A673 (cell line): ENCODE measurements at regions not wholly inside any gene's neighbourhood (a gene's known extent, or its start where the extent isn't known, plus 50 kb on each side); places are given as distances from the start of the nearest gene placed in this dataset.

Experiments used
- BruUV-seq: library from RNA; stranded (reverse); fragments of 400-500 nt; replicated peaks from 2 replicates; lab custom pipeline; 2021; lab: Mats Ljungman, UMichigan
- CTCF ChIA-PET: fragments of 300-600 bp; sonication (Branson Sonifier 250); formaldehyde crosslinking; loops from one replicate; lab custom pipeline; 2022; ENCODE audit warnings: antibody characterized with exemption; lab: Charles Lee
- POLR2A ChIA-PET: fragments of 300-600 bp; sonication (Branson Sonifier 250); formaldehyde crosslinking; loops from one replicate; lab custom pipeline; 2022; ENCODE audit warnings: antibody characterized with exemption; ENCODE audit not compliant: low non-redundant PET; lab: Charles Lee
- DNase-seq: peaks from one replicate; pipeline ENCODE4 v3.0.0-alpha.2; 2015; ENCODE audit warnings: low spot score
- H3K27ac ChIP-seq: fragments of 200-600 bp; sonication (generic); 2 replicates; pipeline ENCODE4 v1.5.1; 2016; ENCODE audit warnings: mixed run types, low read depth, mild to moderate bottlenecking, mixed read lengths, antibody characterized with exemption, low read length; ENCODE audit not compliant: poor library complexity, severe bottlenecking
- H3K27me3 ChIP-seq: fragments of 200-600 bp; sonication (generic); replicated peaks from 2 replicates; pipeline ENCODE4 v1.6.1; 2017; ENCODE audit warnings: mixed run types, low read depth, mild to moderate bottlenecking, mixed read lengths, antibody characterized with exemption, low read length; ENCODE audit not compliant: insufficient read depth, poor library complexity
- H3K36me3 ChIP-seq: fragments of 200-600 bp; sonication (generic); 2 replicates; pipeline ENCODE4 v1.6.1; 2016; ENCODE audit warnings: mixed run types, mild to moderate bottlenecking, mixed read lengths, antibody characterized with exemption, low read length; ENCODE audit not compliant: insufficient read depth, poor library complexity, severe bottlenecking
- H3K4me1 ChIP-seq: fragments of 200-600 bp; sonication (generic); 2 replicates; pipeline ENCODE4 v1.6.1; 2017; ENCODE audit warnings: mixed run types, mild to moderate bottlenecking, mixed read lengths, antibody characterized with exemption, low read length; ENCODE audit not compliant: insufficient read depth, poor library complexity, severe bottlenecking
- H3K4me3 ChIP-seq: fragments of 200-600 bp; sonication (generic); 2 replicates; pipeline ENCODE4 v1.5.1; 2016; ENCODE audit warnings: low read depth, mixed run types, mild to moderate bottlenecking, mixed read lengths, low read length; ENCODE audit not compliant: poor library complexity, severe bottlenecking
- H3K9me3 ChIP-seq: fragments of 200-600 bp; sonication (generic); 2 replicates; pipeline ENCODE4 v1.6.1; 2016; ENCODE audit warnings: mixed run types, low read depth, mild to moderate bottlenecking, mixed read lengths, antibody characterized with exemption, low read length; ENCODE audit not compliant: poor library complexity, severe bottlenecking
- EZH2 ChIP-seq: fragments of 200-600 bp; sonication (generic); IDR thresholded peaks from 2 replicates; pipeline ENCODE4 v1.6.1; 2017; ENCODE audit warnings: borderline replicate concordance, low read depth, mild to moderate bottlenecking, mixed read lengths, antibody characterized with exemption, low read length; ENCODE audit not compliant: poor library complexity, severe bottlenecking
- intact Hi-C: fragments of 100-400 bp; cut with micrococcal nuclease; formaldehyde crosslinking; loops from one replicate; pipeline ENCODE4 v1.10.0; 2022; ENCODE audit not compliant: unreplicated experiment
- TF ChIP-seq, protein P1 (sequence below): fragments of 300-800, 200-600 bp; sonication (generic); conservative IDR thresholded peaks from 2 replicates; pipeline ENCODE4 v1.5.1; 2017; ENCODE audit warnings: low read depth, mild to moderate bottlenecking, antibody characterized with exemption, low read length, moderate library complexity, mixed read lengths

DNA sequence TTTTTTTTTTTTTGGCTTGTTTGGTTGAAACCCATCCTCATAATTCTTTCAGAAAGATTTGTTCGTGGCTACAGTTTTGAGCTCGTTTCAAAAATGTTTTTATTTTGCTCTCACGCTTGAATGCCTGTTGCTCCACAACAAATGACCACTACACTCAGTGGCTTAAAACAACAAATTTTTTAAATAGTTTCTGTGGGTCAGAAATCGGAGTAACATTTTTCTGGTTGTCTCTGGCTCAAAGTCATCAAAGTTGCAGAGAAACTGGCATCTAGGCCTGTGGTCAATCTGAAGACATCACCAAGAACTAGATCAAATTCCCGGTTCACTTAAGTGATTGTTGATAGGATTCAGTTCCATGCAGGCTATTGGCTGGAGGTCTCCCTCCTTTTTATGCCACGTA is 560.0 kb downstream of the SNAPC1 start:
- no peak for TF ChIP-seq EZH2
- TF ChIP-seq, protein P1, sequence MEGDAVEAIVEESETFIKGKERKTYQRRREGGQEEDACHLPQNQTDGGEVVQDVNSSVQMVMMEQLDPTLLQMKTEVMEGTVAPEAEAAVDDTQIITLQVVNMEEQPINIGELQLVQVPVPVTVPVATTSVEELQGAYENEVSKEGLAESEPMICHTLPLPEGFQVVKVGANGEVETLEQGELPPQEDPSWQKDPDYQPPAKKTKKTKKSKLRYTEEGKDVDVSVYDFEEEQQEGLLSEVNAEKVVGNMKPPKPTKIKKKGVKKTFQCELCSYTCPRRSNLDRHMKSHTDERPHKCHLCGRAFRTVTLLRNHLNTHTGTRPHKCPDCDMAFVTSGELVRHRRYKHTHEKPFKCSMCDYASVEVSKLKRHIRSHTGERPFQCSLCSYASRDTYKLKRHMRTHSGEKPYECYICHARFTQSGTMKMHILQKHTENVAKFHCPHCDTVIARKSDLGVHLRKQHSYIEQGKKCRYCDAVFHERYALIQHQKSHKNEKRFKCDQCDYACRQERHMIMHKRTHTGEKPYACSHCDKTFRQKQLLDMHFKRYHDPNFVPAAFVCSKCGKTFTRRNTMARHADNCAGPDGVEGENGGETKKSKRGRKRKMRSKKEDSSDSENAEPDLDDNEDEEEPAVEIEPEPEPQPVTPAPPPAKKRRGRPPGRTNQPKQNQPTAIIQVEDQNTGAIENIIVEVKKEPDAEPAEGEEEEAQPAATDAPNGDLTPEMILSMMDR: no peak
- no peaks in the 10 kb centered on the region for H3K4me1 ChIP-seq
- no peak for DNase-seq
- POLR2A ChIA-PET: no interaction called here
- BruUV-seq: no TSS peak
- no peaks in the 10 kb centered on the region for H3K27me3 ChIP-seq
- H3K4me3 ChIP-seq: no peak overlapping the region
- no peaks in the 10 kb centered on the region for H3K36me3 ChIP-seq
- no peaks in the 10 kb centered on the region for H3K9me3 ChIP-seq
- intact Hi-C loops: no loop called here
- no peak overlapping the region for H3K27ac ChIP-seq
- CTCF ChIA-PET: no interaction called here

DNA sequence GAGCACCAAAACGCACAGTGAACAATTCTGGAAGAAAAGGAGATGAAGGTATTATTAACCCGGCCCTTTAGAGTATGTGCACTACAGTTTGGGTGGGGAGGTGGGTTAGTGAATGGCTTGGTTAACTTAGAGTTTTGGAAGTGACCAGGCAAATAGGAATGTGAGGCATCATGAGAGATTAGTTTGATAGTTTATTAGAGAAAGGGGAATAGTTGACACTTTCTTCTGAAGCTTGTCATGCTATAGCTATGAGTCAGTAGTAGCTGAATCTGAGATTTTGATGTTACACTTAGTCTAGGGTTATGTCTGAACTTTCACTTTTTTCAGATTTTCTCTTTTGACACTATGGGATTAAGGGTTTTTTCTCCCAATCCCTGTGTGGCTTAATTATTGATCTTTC is 567.2 kb downstream of the SNAPC1 start:
- no peak for DNase-seq
- Histone ChIP-seq H3K36me3 (no peaks in the 10 kb centered on the region), H3K27ac (no peak overlapping the region), H3K4me1 (no peaks in the 10 kb centered on the region), H3K27me3 (no peaks in the 10 kb centered on the region), H3K4me3 (no peak overlapping the region), H3K9me3 (peaks cover 11% of the 10 kb centered on the region)
- intact Hi-C loops: no loop called here
- POLR2A ChIA-PET: no interaction called here
- TF ChIP-seq, protein P1: no peak
- no peak for TF ChIP-seq EZH2
- BruUV-seq: no TSS peak
- CTCF ChIA-PET: no interaction called here

DNA sequence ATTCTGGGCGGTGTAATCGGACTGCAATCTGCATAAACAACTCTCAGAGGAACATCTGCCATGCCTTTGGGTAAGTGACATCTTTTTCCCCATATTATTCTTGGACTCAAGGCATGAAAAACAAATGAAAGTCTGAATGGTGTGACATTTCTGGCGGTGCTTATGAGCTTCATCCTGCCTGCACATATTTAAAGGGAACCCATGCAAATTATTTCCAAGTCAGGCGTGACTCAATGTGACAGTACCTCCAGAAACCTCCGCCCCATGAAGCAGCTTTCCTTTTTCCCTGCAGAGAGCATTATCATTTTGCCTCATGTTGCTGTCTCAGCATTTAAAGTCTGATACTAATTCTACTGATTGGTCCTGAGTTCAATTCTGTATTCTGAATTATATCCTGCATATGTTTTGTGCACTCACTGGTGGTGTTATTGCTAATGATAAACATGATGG is 585.4 kb downstream of the SNAPC1 start:
- no TSS peak for BruUV-seq
- CTCF ChIA-PET: no interaction called here
- Histone ChIP-seq H3K4me3 (no peak overlapping the region), H3K27ac (no peak overlapping the region), H3K27me3 (no peaks in the 10 kb centered on the region), H3K9me3 (peaks cover 6% of the 10 kb centered on the region), H3K4me1 (no peaks in the 10 kb centered on the region), H3K36me3 (no peaks in the 10 kb centered on the region)
- POLR2A ChIA-PET: interaction anchor here (0.5 kb wide), 1 partner anchor 103 kb away, joined by 6 read pairs; no protein-coding TSS in a partner anchor
- intact Hi-C loops: no loop called here
- TF ChIP-seq EZH2: no peak
- no peak for DNase-seq

DNA sequence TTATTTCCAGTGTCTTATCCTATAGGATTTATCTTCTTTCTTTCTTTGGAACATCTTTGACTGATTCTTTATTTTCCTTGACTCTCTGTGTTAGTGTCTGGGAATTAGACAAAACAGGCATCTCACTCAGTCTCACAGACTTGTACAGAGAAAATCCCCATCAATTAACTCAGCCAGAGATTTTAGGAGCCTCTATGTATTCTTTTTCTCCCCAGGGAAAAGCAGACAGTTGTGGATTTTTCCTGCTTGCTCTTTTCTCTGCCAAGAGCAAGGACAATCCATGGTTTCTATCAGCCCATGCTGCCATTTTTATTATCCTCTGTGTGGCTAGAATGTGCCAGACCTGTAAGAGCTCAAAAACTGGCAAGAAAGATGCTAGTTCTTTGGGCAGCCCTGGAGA is 595.1 kb downstream of the SNAPC1 start:
- H3K4me1 ChIP-seq: no peaks in the 10 kb centered on the region
- no peaks in the 10 kb centered on the region for H3K36me3 ChIP-seq
- no peak overlapping the region for H3K27ac ChIP-seq
- CTCF ChIA-PET: no interaction called here
- TF ChIP-seq, protein P1: no peak
- no peak for TF ChIP-seq EZH2
- H3K9me3 ChIP-seq: peaks cover 31% of the 10 kb centered on the region
- BruUV-seq: no TSS peak
- H3K4me3 ChIP-seq: no peak overlapping the region
- no peak for DNase-seq
- no peaks in the 10 kb centered on the region for H3K27me3 ChIP-seq
- POLR2A ChIA-PET: no interaction called here
- intact Hi-C loops: no loop called here
